NCI-H128 (cell line): ENCODE measurements at regions not wholly inside any gene's neighbourhood (a gene's known extent, or its start where the extent isn't known, plus 50 kb on each side); places are given as distances from the start of the nearest gene placed in this dataset.

Experiments
- DNase-seq: peaks from one replicate; lab custom pipeline; 2025; ENCODE audit not compliant: unreplicated experiment; lab: John Stamatoyannopoulos, UW

DNA sequence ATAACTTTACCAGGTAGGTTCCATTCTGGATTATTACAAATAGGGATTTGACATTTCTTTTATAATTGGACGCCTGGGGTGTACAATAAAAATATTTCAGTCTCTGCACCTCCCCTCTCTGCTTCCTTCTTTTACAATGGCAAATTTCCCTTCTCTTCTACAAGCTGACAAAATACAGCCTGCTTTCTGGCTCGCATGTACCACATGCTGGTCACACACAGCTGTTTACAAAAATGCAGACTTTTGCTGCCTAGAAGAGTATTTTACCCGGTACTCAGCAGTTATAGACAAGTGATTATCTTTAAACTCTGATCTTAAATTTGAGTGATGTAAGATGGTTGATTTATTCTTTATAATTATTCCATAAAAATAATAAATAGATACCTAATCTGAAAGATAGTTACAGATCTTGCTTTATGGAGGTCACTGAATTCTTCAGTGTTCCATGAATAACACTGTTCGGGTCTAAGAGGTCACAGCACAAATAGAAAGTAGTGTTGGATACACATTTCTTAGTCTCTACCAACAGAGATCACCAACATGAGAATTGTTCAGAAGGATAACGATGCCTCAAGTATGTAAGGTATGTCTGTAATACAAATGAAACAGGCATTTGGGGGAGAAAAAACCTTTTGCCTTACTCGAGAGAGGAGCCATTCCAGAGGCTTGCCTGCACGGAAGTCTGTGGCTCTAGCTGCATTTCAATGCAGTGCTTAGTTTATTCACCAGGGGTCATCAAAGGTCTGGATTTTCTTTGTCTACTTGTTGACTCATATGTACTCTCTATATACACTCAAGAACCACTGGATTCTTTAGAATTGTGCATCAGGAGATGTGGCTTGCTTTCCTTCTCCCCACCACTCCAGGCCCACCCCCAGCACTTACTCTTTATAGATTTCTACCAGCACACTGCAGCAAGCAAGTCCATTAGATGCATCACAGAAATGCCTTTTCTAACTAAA, 206.6 kb upstream of the RFX3 start:
- peak; percentile 10 for DNase-seq

GRCh38 chr9:3730511-3730922, 204.7 kb upstream of the RFX3 start:
- no peak for DNase-seq

- DNase-seq: no peak
These were observed 195.3 kb upstream of the RFX3 start for GRCh38 chr9:3721096-3721495.

DNA sequence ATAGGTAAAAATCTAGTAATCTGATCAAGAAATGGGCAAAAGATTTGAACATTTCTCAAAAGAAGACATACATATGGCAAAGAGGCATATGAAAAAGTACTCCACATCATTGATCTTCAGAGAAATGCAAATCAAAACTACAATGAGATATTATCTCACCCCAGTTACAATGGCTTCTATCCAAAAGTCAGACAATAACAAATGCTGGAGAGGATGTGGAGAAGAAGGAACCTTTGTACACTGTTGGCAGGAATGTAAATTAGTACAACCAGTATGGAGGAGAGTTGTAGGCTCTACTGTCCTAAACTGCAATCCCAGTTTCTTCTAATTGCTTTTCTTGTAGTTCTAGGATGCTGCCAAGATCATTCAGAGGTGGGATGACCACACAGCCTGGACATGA, 193.5 kb upstream of the RFX3 start:
- no peak for DNase-seq

DNA sequence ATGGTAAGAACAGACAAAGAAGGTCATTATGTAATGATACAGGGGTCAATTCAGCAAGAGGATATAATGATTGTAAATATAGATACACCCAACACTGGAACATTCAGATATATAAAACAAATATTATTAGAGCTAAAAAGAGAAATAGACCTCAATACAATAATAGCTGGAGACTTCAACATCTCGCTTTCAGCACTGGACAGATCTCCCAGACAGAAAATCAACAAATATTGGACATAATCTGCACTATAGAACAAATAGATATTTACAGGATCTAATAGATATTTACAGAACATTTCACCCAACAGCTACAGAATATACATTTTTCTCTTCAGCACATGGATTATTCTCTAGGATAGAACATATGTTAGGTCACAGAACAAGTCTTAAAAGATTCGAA, 190.6 kb upstream of the RFX3 start:
- no peak for DNase-seq

GRCh38 chr9:3708751-3709150, 182.9 kb upstream of the RFX3 start:
- peak; percentile 87 for DNase-seq

DNA sequence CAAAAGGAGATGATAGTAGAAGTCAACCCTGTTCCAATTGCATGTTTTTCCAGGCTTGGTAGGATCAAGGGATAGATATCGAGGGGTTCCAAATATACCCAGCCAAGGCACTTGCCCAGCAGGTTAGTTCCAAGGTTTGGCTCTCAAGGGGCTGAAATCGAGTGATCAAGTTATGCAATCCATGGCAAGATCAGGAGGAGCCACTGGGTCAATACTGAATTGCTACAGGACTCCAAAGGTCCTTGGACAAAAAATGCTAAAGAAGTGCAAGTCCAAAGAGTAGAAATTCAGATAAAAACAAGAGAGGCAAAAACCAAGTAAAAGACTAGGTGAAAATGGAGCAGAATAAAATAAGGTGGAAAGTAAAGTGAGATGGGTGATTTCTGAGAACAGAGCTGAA, 179.1 kb upstream of the RFX3 start:
- DNase-seq: no peak

DNA sequence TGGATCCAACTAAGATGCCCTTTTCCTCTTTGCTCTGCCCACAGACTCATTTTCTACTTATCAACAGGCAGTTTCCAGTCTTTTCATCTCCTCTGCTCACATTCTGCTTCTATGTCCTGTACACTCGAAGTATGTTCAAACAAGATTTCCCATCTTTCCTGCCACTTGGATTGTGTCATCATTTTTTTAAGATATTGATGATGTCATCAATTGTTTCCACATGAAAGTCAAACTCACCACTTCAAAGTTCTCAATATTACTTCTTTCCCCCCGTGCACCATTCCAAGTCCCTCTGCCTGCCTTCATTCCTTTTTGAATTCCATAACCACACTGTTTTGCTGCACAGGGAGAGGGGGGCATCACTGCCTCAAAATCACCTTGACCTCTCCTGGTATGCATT, 175.0 kb upstream of the RFX3 start:
- DNase-seq: no peak

- DNase-seq: no peak
These were observed 174.1 kb upstream of the RFX3 start for GRCh38 chr9:3699883-3700282.

GRCh38 chr9:3698531-3698930, 172.7 kb upstream of the RFX3 start:
- peak; percentile 60 for DNase-seq

DNA sequence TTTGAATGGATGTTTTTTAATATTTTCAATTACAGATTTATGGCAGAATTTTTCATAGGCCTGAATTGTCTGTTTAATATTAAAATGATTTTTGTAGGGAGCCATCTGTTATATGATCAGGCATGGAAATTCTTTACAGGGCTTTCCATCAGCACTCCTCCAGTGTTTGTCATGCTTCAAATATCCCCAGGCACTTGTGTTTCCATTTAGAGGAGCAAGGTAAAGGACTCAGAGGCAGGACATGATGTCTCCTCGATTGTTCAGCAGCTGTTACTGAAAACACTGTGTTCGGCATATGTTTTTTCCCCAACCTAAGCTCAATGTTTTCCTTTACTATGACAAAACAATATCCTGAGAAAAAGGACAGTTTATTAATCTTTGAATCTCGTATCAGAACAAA, 172.3 kb upstream of the RFX3 start:
- peak; percentile 39 for DNase-seq

- DNase-seq: no peak
These were observed 170.6 kb upstream of the RFX3 start for GRCh38 chr9:3696368-3696767.

- DNase-seq: no peak
These were observed 166.8 kb upstream of the RFX3 start for GRCh38 chr9:3692606-3693005.

- no peak for DNase-seq
These were observed 163.8 kb upstream of the RFX3 start for GRCh38 chr9:3689555-3689954.

DNA sequence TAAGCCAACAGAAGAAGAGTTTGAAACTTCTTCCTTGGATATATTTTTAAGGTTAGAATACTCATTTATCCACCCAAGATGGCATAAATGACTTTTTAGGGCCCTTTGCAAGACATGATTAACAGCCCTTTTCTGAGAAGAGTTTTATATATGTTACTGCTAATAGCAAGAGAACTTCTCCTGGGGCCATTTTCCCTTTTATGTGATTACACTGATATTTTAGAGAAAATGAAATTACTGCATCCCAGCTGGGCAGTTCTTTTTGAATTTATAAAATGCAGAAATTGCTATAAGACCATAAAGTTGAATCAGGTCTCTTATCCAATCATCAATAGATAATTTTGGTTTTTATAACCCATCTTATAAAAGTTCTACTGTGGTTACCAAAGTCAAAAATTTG, 161.3 kb upstream of the RFX3 start:
- DNase-seq: no peak

DNA sequence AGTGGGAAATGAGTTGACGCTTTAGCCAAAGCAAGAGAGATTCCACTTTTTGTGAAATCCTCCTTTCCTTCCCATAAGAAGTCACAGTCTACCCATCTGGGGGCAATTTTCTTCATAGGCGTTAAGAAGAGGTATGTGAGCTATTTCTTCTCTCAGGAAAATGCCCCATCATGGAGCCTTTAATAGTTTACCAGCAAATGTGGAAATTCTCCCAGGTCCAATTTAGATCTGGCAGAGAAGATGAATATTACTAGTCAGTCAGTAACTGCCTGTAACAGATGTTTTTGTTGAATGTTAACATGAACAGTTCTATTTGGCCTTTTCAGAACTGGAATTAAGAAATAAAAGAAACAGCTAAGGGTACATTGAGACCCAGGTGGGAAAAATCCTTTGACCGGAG, 156.4 kb upstream of the RFX3 start:
- no peak for DNase-seq

- DNase-seq: no peak
These were observed 151.7 kb upstream of the RFX3 start for GRCh38 chr9:3677541-3677940.

- no peak for DNase-seq
These were observed 151.0 kb upstream of the RFX3 start for GRCh38 chr9:3676766-3677165.

- DNase-seq: no peak
These were observed 150.1 kb upstream of the RFX3 start for GRCh38 chr9:3675946-3676345.

- no peak for DNase-seq
These were observed 148.8 kb upstream of the RFX3 start for GRCh38 chr9:3674561-3674960.

DNA sequence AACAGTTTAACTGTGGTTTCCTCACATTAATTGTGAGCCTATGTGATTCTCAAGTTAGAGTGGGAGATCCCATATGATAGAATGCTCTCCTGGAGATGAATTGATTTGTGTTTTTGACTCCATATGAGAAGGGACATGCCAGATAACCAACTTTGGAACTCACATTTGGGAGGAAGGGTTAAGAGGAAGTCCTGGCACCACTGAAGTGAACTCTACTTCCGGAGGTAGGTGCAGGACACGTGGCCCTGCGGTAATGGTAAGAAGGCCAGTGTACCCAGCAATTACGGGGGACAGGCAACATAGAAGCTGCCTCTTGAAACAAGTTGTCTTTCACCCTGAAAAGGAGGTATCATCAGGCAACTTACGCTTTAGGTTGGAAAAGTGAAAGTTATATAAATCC, 146.6 kb upstream of the RFX3 start:
- no peak for DNase-seq

DNA sequence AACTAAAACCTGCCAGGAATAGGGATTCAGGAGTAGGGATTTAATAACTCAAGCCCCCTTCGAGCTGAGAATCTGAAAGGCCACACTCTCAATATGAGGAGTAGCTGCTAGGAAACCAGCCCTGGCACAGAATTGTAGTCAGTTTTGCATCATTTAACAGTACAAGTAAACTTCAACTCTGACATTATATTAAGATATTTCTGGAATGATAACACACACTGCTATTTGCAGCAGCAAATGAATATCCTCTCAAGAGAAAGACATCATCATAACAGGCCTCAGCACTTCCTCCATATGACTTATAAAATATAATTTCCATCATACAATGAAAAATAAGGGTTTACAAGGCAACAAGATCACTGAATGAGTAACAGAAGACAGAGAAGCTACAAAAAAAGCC, 138.2 kb upstream of the RFX3 start:
- no peak for DNase-seq

DNA sequence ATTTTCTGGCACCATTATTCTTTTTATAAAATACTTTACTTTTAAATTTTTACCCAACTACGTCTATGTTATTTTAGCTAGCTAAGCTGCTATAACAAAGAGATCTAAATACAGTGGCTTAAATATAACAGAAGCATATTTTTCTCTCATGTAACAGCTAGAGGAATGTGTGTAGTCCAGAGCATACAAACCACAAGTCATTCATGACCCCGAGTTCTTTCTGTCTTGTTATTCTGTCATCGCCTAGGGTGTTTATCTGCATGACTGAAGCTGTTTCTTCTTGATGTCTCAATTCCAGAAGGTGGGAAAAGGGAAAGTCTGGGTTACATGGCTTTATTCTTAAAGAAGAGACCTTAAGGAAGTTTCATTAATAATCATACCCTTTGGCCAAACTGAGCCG, 136.9 kb upstream of the RFX3 start:
- no peak for DNase-seq
